SK-N-SH (cell line): ENCODE measurements at regions not wholly inside any gene's neighbourhood (a gene's known extent, or its start where the extent isn't known, plus 50 kb on each side); places are given as distances from the start of the nearest gene placed in this dataset.

ENCODE experiments used
- CTCF ChIP-seq: fragments of 200-600 bp; sonication (generic); IDR thresholded peaks from 2 replicates; pipeline ENCODE4 v1.6.1; 2017; ENCODE audit warnings: antibody characterized with exemption, mild to moderate bottlenecking, moderate library complexity
- FOXM1 ChIP-seq: IDR thresholded peaks from 2 replicates; pipeline ENCODE4 v1.4.0; 2012; ENCODE audit warnings: low read depth, mild to moderate bottlenecking
- MAX ChIP-seq: IDR thresholded peaks from 2 replicates; pipeline ENCODE4 v1.4.0; 2012; ENCODE audit warnings: low read depth
- MXI1 ChIP-seq: IDR thresholded peaks from 2 replicates; pipeline ENCODE4 v1.6.1; 2012; ENCODE audit warnings: mild to moderate bottlenecking, low read depth, low read length, improper control_type of control experiment
- NFIC ChIP-seq: IDR thresholded peaks from 2 replicates; pipeline ENCODE4 v1.4.0; 2012; ENCODE audit warnings: borderline replicate concordance
- PBX3 ChIP-seq: IDR thresholded peaks from 2 replicates; pipeline ENCODE4; 2012
- POLR2AphosphoS5 ChIP-seq: IDR thresholded peaks from 2 replicates; pipeline ENCODE4 v1.6.1; 2012; ENCODE audit warnings: low read depth, low read length
- REST ChIP-seq: IDR thresholded peaks from 2 replicates; pipeline ENCODE4 v1.6.1; 2012; ENCODE audit warnings: mild to moderate bottlenecking, low read depth, low read length, moderate library complexity
- SIN3A ChIP-seq: IDR thresholded peaks from 2 replicates; pipeline ENCODE4 v1.6.1; 2012; ENCODE audit warnings: low read depth, mild to moderate bottlenecking, low read length, moderate library complexity, borderline replicate concordance
- SMC3 ChIP-seq: IDR thresholded peaks from 2 replicates; pipeline ENCODE4 v1.6.1; 2012; ENCODE audit warnings: low read depth, low read length, improper control_type of control experiment
- TCF12 ChIP-seq: IDR thresholded peaks from 2 replicates; pipeline ENCODE4 v1.4.0; 2012
- USF1 ChIP-seq: IDR thresholded peaks from 2 replicates; pipeline ENCODE4 v1.4.0; 2012; ENCODE audit warnings: low read depth, borderline replicate concordance
- YY1 ChIP-seq: IDR thresholded peaks from 2 replicates; pipeline ENCODE4 v1.4.0; 2012; ENCODE audit warnings: low read depth, mild to moderate bottlenecking

- TF ChIP-seq FOXM1 = no peak
- TF ChIP-seq USF1 = no peak
- no peak for TF ChIP-seq POLR2AphosphoS5
- no peak for TF ChIP-seq MAX
- no peak for TF ChIP-seq PBX3
- no peak for TF ChIP-seq SMC3
- TF ChIP-seq CTCF = no peak
- no peak for TF ChIP-seq TCF12
- TF ChIP-seq MXI1 = no peak
- no peak for TF ChIP-seq YY1
- no peak for TF ChIP-seq NFIC
- no peak for TF ChIP-seq REST
- TF ChIP-seq SIN3A = no peak
Measured at GRCh38 chr9:118362123-118362522, 657.9 kb downstream of the TLR4 start.
